OCI-LY7 (cell line): ENCODE measurements at regions not wholly inside any gene's neighbourhood (a gene's known extent, or its start where the extent isn't known, plus 50 kb on each side); places are given as distances from the start of the nearest gene placed in this dataset.

ENCODE experiments used
- EZH2phosphoT487 ChIP-seq: fragments of 200-600 bp; sonication (generic); IDR thresholded peaks from 2 replicates; pipeline ENCODE4 v1.6.1; 2018; ENCODE audit warnings: low read depth, borderline replicate concordance, mild to moderate bottlenecking, mixed run types, antibody characterized with exemption, low read length, moderate library complexity, mixed read lengths
- TF ChIP-seq, protein P1 (sequence below): fragments of 200-600 bp; sonication (generic); conservative IDR thresholded peaks from 2 replicates; pipeline ENCODE4 v1.5.1; 2014; ENCODE audit warnings: mild to moderate bottlenecking, antibody characterized with exemption, low read length, moderate library complexity, mixed read lengths

GRCh38 chr18:4721545-4721944 is 266.4 kb upstream of the DLGAP1 start:
- TF ChIP-seq, protein P1, sequence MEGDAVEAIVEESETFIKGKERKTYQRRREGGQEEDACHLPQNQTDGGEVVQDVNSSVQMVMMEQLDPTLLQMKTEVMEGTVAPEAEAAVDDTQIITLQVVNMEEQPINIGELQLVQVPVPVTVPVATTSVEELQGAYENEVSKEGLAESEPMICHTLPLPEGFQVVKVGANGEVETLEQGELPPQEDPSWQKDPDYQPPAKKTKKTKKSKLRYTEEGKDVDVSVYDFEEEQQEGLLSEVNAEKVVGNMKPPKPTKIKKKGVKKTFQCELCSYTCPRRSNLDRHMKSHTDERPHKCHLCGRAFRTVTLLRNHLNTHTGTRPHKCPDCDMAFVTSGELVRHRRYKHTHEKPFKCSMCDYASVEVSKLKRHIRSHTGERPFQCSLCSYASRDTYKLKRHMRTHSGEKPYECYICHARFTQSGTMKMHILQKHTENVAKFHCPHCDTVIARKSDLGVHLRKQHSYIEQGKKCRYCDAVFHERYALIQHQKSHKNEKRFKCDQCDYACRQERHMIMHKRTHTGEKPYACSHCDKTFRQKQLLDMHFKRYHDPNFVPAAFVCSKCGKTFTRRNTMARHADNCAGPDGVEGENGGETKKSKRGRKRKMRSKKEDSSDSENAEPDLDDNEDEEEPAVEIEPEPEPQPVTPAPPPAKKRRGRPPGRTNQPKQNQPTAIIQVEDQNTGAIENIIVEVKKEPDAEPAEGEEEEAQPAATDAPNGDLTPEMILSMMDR: no peak
- TF ChIP-seq EZH2phosphoT487: no peak
